Sigmoid colon (tissue), 3 donors: ENCODE measurements at regions not wholly inside any gene's neighbourhood (a gene's known extent, or its start where the extent isn't known, plus 50 kb on each side); places are given as distances from the start of the nearest gene placed in this dataset.

ENCODE experiments used
- CTCF ChIP-seq, 4 experiments: fragments of 450-650 bp in 3 of 4; fragments of 200-600 bp in 1 of 4; IDR thresholded peaks; one replicate each; pipeline ENCODE4 v1.5.1; 2016 to 2019; ENCODE audit warnings: antibody characterized with exemption in 4 of 4, mild to moderate bottlenecking in 3 of 4, moderate library complexity in 2 of 4
- POLR2A ChIP-seq, 2 donors: fragments of 450-650 bp; IDR thresholded peaks; one replicate each; pipeline ENCODE4 v1.6.1; 2016; ENCODE audit warnings: antibody characterized with exemption in 2 of 2, mild to moderate bottlenecking in 2 of 2, moderate library complexity in 2 of 2

GRCh38 chr12:11565752-11566151 is 83.7 kb upstream of the ETV6 start:
- TF ChIP-seq CTCF (IDR thresholded peaks at IDR 0.05): no peak
- no peak for TF ChIP-seq POLR2A (IDR thresholded peaks at IDR 0.05)
